Neural progenitor cell (in vitro differentiated cells): ENCODE measurements at regions not wholly inside any gene's neighbourhood (a gene's known extent, or its start where the extent isn't known, plus 50 kb on each side); places are given as distances from the start of the nearest gene placed in this dataset.

ENCODE experiments used
- DNase-seq: peaks from one replicate; pipeline ENCODE4 v3.0.0-alpha.2; 2016; ENCODE audit warnings: low spot score
- H2AFZ ChIP-seq: fragments of 200-600 bp; sonication (generic); replicated peaks from 2 replicates; pipeline ENCODE4 v1.6.1; 2016; ENCODE audit warnings: antibody characterized with exemption
- H3F3A ChIP-seq: fragments of 200-600 bp; sonication (generic); 2 replicates; pipeline ENCODE4 v1.6.1; 2016; ENCODE audit warnings: antibody characterized with exemption, low read depth
- H3K27ac ChIP-seq: fragments of 200-600 bp; sonication (generic); 2 replicates; pipeline ENCODE4 v1.5.1; 2016; ENCODE audit warnings: mild to moderate bottlenecking
- H3K27me3 ChIP-seq: fragments of 200-600 bp; sonication (generic); 2 replicates; pipeline ENCODE4 v1.6.1; 2016; ENCODE audit warnings: mild to moderate bottlenecking, moderate library complexity
- H3K36me3 ChIP-seq: fragments of 200-600 bp; sonication (generic); 2 replicates; pipeline ENCODE4 v1.5.1; 2016
- H3K4me1 ChIP-seq: fragments of 200-600 bp; sonication (generic); 2 replicates; pipeline ENCODE4 v1.6.1; 2016; ENCODE audit warnings: mixed run types
- H3K4me2 ChIP-seq: fragments of 200-600 bp; sonication (generic); 2 replicates; pipeline ENCODE4 v1.6.1; 2016
- H3K4me3 ChIP-seq: fragments of 200-600 bp; sonication (generic); 2 replicates; pipeline ENCODE4 v1.5.1; 2016
- H3K79me2 ChIP-seq: fragments of 200-600 bp; sonication (generic); 2 replicates; pipeline ENCODE4 v1.6.1; 2016; ENCODE audit warnings: low read depth
- H3K9ac ChIP-seq: fragments of 200-600 bp; sonication (generic); 2 replicates; pipeline ENCODE4 v1.6.1; 2016
- H3K9me3 ChIP-seq: fragments of 200-600 bp; sonication (generic); 2 replicates; pipeline ENCODE4 v1.5.1; 2016; ENCODE audit warnings: low read depth
- H4K20me1 ChIP-seq: fragments of 200-600 bp; sonication (generic); 2 replicates; pipeline ENCODE4 v1.6.1; 2016; ENCODE audit warnings: low read depth
- H3K27ac Mint-ChIP-seq: 3 replicates; pipeline ENCODE4 v1.8.0; 2021; ENCODE audit warnings: mixed read lengths
- H3K27me3 Mint-ChIP-seq: 2 replicates; pipeline ENCODE4 v1.8.0; 2022; ENCODE audit warnings: low read depth, mild to moderate bottlenecking, inconsistent platforms, moderate library complexity, mixed read lengths; ENCODE audit not compliant: insufficient read depth
- H3K36me3 Mint-ChIP-seq: 3 replicates; pipeline ENCODE4 v1.8.0; 2021; ENCODE audit warnings: mixed read lengths
- H3K4me1 Mint-ChIP-seq: 3 replicates; pipeline ENCODE4 v1.8.0; 2021; ENCODE audit warnings: mixed read lengths
- H3K4me3 Mint-ChIP-seq: 3 replicates; pipeline ENCODE4 v1.8.0; 2021; ENCODE audit warnings: mild to moderate bottlenecking, moderate library complexity, mixed read lengths
- H3K9me3 Mint-ChIP-seq: 3 replicates; pipeline ENCODE4 v1.8.0; 2020; ENCODE audit warnings: mixed read lengths
- CTCF ChIP-seq: fragments of 200-600 bp; sonication (generic); IDR thresholded peaks from 2 replicates; pipeline ENCODE4 v1.5.1; 2017; ENCODE audit warnings: antibody characterized with exemption, mild to moderate bottlenecking
- EZH2 ChIP-seq: fragments of 200-600 bp; sonication (generic); IDR thresholded peaks from 2 replicates; pipeline ENCODE4 v1.6.1; 2017; ENCODE audit warnings: antibody characterized with exemption, mild to moderate bottlenecking, moderate library complexity
- EZH2phosphoT487 ChIP-seq: fragments of 200-600 bp; sonication (generic); IDR thresholded peaks from 2 replicates; pipeline ENCODE4 v1.6.1; 2017; ENCODE audit warnings: antibody characterized with exemption

- H3K27ac Mint-ChIP-seq = no peak overlapping the region
Observed at GRCh38 chr7:88450874-88451273, 144.2 kb upstream of the STEAP4 start.

GRCh38 chr7:88449410-88449809, 142.7 kb upstream of the STEAP4 start:
- Histone ChIP-seq H3K4me2 (no peak overlapping the region), H3K36me3 (no peaks in the 10 kb centered on the region), H3K9ac (no peak overlapping the region), H4K20me1 (no peaks in the 10 kb centered on the region), H3K4me1 (peaks cover 4% of the 10 kb centered on the region), H3F3A (no peaks in the 10 kb centered on the region), H2AFZ (no peak overlapping the region), H3K9me3 (no peaks in the 10 kb centered on the region), H3K79me2 (no peaks in the 10 kb centered on the region), H3K27ac (no peak overlapping the region), H3K27me3 (no peaks in the 10 kb centered on the region), H3K4me3 (no peak overlapping the region)
- DNase-seq = no peak
- peaks cover 6% of the 10 kb centered on the region for H3K4me1 Mint-ChIP-seq
- no peaks in the 10 kb centered on the region for H3K36me3 Mint-ChIP-seq
- no peaks in the 10 kb centered on the region for H3K27me3 Mint-ChIP-seq
- H3K4me3 Mint-ChIP-seq = no peak overlapping the region
- peaks cover under 1% of the 10 kb centered on the region for H3K9me3 Mint-ChIP-seq
- no peak overlapping the region for H3K27ac Mint-ChIP-seq
- TF ChIP-seq CTCF = no peak
- no peak for TF ChIP-seq EZH2phosphoT487
- TF ChIP-seq EZH2 = no peak

More at GRCh38 chr7:88450874-88451273, 144.2 kb upstream of the STEAP4 start:
- H3K27me3 Mint-ChIP-seq = no peaks in the 10 kb centered on the region
- Histone ChIP-seq H3K4me3 (no peak overlapping the region), H3K36me3 (no peaks in the 10 kb centered on the region), H3K9me3 (no peaks in the 10 kb centered on the region), H3F3A (no peaks in the 10 kb centered on the region), H3K79me2 (no peaks in the 10 kb centered on the region), H2AFZ (peak overlapping the region; percentile 90), H3K9ac (no peak overlapping the region), H4K20me1 (no peaks in the 10 kb centered on the region), H3K27me3 (no peaks in the 10 kb centered on the region), H3K4me1 (peaks cover 4% of the 10 kb centered on the region), H3K4me2 (no peak overlapping the region), H3K27ac (no peak overlapping the region)
- no peak for DNase-seq
- no peak for TF ChIP-seq EZH2phosphoT487
- H3K4me1 Mint-ChIP-seq = peaks cover 6% of the 10 kb centered on the region
- no peak overlapping the region for H3K4me3 Mint-ChIP-seq
- H3K36me3 Mint-ChIP-seq = no peaks in the 10 kb centered on the region
- no peaks in the 10 kb centered on the region for H3K9me3 Mint-ChIP-seq

DNA sequence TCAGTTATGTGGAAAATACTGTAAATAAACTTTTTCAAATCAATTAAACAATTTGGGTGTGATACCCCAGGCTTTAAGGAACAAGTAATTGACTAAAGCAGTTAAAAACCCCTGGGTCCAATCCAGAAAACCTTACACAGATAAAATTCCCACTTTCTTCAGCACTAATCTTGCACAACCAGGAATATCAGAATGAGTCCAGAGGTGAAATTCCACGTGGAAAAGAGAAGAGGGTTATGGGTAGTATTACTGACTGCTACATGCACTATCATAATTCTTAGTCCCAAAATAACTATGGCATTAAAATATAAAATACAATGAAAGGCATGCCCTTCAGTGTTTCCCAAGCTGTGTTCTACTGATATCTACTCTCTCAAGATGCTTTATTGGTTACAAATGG, 135.7 kb upstream of the STEAP4 start:
- no peaks in the 10 kb centered on the region for H3K36me3 Mint-ChIP-seq

More for the DNA sequence above, 135.7 kb upstream of the STEAP4 start:
- H3K36me3 ChIP-seq = no peaks in the 10 kb centered on the region
- no peak overlapping the region for H3K9ac ChIP-seq
- no peaks in the 10 kb centered on the region for H3K27me3 ChIP-seq
- Mint-ChIP-seq H3K4me3 (no peak overlapping the region), H3K27me3 (peaks cover 2% of the 10 kb centered on the region), H3K4me1 (no peaks in the 10 kb centered on the region), H3K9me3 (peaks cover 8% of the 10 kb centered on the region), H3K27ac (no peak overlapping the region)
- no peaks in the 10 kb centered on the region for H4K20me1 ChIP-seq
- H2AFZ ChIP-seq = no peak overlapping the region
- H3K79me2 ChIP-seq = no peaks in the 10 kb centered on the region
- TF ChIP-seq CTCF = no peak
- TF ChIP-seq EZH2phosphoT487 = no peak
- TF ChIP-seq EZH2 = no peak
- H3K4me2 ChIP-seq = no peak overlapping the region
- no peaks in the 10 kb centered on the region for H3K4me1 ChIP-seq
- DNase-seq = no peak
- H3K4me3 ChIP-seq = no peak overlapping the region
- H3K27ac ChIP-seq = no peak overlapping the region
- H3F3A ChIP-seq = no peaks in the 10 kb centered on the region
- no peaks in the 10 kb centered on the region for H3K9me3 ChIP-seq
